ENCODE measurements at regions not wholly inside any gene's neighbourhood (a gene's known extent, or its start where the extent isn't known, plus 50 kb on each side); places are given as distances from the start of the nearest gene placed in this dataset.
A peak's percentile ranks its signal among the peaks of the same experiment; 100 is the strongest.
"Not testable (repeated sequence)": the region's sequence is repeated elsewhere in the genome, so short reads cannot be mapped to it uniquely, and the experiment has no call there.

- no peak for DNase-seq
These were observed 99.7 kb upstream of the CXorf66 start for GRCh38 chrX:140064993-140065392.

DNA sequence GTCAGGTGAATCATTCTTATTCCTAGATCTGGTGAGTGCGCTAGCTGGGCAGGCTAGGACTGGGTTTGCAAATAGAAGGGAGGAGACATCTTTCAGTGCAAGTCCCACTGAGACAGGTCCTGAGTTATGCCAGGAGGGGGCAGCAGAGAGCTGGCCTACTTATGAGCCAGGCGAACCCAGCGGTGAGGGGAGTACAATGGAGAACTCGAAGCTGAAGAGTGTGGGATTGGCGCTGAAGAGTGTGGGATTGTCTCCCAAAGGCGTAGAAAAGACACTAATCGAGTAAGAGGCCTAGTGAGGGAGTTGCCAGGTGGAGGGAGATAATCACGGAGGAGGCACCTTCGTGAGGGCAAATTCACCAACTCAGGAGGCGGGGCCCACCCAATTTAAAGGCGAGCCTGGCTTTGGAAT lies 91.7 kb upstream of the CXorf66 start:
- DNase-seq, result peak; percentile 52

DNA sequence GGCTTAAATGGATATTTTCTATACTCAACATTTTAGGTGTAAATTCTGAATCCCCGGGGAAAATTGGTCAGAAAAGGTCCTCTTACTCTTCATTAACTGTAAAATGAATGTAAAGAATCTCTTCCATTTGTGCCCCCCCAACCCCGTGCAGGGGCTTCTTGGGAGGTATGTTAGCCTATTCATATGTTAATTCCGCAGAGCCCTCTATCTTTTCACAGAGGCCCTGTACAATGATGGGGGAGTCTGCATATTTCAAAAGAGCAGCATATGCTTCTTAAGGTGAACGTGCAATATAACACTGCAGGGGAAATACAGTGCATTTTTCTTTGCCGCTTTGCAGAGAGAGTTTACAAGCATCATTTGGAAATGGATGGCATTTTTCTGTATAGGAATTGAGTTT lies 88.5 kb upstream of the CXorf66 start:
- no peak for DNase-seq

DNA sequence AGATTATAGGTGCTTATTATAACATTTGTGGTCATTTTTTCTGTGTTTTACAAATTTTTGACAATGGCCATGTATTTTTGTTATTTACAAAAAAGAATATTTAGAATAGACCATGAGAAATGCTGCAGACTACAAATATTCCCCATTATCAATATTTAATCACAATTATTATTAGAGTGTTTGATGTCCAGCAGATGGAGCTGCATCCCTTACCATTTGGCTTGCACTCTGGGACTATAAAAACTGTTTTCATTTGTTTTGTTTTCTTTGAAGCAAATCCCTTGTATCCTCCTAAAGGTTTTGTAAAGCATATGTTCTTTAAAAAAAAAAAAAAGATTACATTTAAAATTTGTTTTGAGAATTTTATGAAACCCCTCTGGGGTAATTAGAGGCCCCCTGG lies 85.6 kb upstream of the CXorf66 start:
- DNase-seq, result no peak

DNA sequence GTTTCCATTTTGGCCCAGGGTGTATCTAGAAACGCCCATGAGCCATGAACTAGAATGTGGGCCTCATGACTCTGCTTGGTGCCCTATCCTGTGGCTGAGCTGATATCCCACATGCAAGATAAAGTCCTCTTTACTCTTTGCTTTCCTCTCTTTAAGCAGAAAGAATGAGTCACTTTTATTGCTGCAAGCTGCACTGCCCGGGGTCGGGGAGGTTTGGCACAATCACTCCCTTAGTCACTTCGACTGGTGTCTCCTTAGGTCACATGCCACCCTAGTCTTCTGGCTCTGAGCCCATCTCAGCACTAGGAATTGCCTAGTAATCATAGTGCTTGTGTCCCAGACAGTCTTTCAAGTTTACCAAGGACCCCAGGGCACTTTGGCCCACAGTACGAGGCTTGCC lies 75.1 kb upstream of the CXorf66 start:
- DNase-seq, result no peak

DNA sequence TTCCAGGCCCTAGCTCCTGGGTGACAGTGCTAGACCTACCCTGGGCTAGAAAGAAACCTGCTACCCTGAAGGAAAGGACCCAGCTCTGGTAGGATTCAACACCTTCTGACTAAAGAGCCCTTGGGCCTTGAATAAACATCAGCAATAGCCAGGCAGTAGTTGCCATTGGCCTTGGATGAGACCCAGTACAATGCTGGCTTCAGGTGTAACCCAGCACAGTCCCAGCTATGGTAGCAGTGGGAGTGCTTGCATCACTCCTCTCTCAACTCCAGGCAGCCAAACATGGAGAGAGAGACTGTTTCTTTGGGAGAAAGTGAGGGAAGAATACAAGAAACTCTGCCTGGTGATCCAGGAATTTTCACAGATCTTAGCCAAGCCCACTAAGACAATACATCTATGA lies 73.5 kb upstream of the CXorf66 start:
- DNase-seq, result no peak

GRCh38 chrX:140034916-140035315 lies 69.6 kb upstream of the CXorf66 start:
- no peak for DNase-seq

DNA sequence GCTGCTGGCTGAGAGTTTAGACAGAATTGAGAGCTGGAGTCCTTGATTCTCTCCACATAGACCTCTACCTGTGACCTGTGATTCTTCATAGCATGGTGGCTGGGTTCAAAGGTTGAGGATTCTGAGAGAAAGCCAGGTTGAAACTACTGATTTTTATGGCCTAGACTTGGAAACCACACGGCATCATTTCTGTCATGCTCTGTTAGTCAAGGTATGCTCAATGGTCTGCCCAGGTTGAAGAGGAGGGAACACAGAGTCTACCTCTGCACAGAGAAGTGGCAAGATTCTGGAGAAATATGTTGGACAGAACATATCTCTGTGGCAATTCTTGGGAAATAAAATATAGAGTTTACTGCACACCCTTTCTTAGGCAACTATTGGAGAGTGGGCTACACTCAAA lies 57.2 kb upstream of the CXorf66 start:
- no peak for DNase-seq

DNA sequence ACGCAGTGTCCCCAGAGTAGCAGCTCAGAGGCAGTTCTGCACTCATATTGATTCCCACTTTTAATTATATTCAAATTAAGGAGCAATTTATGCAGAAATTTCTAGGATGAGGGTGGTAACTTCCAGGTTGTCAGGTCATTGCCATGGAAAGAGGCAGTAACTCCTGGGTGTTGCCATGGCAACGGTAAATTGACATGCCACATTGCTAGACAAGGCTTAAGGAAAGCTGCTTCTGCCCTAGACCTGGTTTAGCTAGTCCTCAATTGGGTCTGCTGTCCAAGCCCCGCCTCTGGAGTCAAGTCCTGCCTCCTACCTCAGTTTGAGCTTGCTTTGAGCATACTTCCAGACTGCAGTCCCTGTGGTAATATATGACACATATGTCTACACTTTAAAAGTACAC lies 53.8 kb upstream of the CXorf66 start:
- DNase-seq, result not testable (repeated sequence)

All from stimulated activated CD4-positive, alpha-beta T cell treated with anti-CD3 and anti-CD28 coated beads, Interleukin-4, amount 100 ng/mL, for 24 hours (primary cell).